Stomach (tissue), 8 donors: ENCODE measurements at regions not wholly inside any gene's neighbourhood (a gene's known extent, or its start where the extent isn't known, plus 50 kb on each side); places are given as distances from the start of the nearest gene placed in this dataset.

Experiments
- DNase-seq, 2 donors: peaks; one replicate each; pipeline versions ENCODE4 v3.0.0 to v3.0.0-alpha.2; 2013 to 2019
- H3K27ac ChIP-seq, 5 donors: fragments of 200-600 bp in 4 of 5; sonication (generic) in 4 of 5; one replicate each; pipeline ENCODE4 v1.5.1; 2013 to 2019; ENCODE audit warnings: mild to moderate bottlenecking in 1 of 5, moderate library complexity in 1 of 5
- H3K27me3 ChIP-seq, 3 donors: fragments of 200-600 bp; sonication (generic); one replicate each; pipeline ENCODE4 v1.5.1; 2017 to 2019; ENCODE audit warnings: mixed run types in 1 of 3
- H3K36me3 ChIP-seq, 4 donors: fragments of 200-600 bp; sonication (generic); 1 replicate in 3 of 4; 2 replicates in 1 of 4; pipeline ENCODE4 v1.5.1; 2016 to 2019
- H3K4me1 ChIP-seq, 4 donors: fragments of 200-600 bp; sonication (generic); one replicate each; pipeline ENCODE4 v1.5.1; 2016 to 2019
- H3K4me3 ChIP-seq, 4 donors: fragments of 200-600 bp; sonication (generic) in 3 of 4; one replicate each; pipeline ENCODE4 v1.5.1; 2016 to 2019; ENCODE audit warnings: mild to moderate bottlenecking in 1 of 4
- H3K9me3 ChIP-seq, 4 donors: fragments of 200-600 bp; sonication (generic); one replicate each; pipeline ENCODE4 v1.5.1; 2016 to 2019
- EP300 ChIP-seq: sonication (generic); formaldehyde crosslinking; IDR thresholded peaks from one replicate; pipeline ENCODE4 v1.6.1; 2017; ENCODE audit warnings: antibody characterized with exemption
- POLR2A ChIP-seq, 4 donors: fragments of 450-650 bp; IDR thresholded peaks; one replicate each; pipeline ENCODE4 v1.6.1; 2016; ENCODE audit warnings: antibody characterized with exemption in 4 of 4, control low read depth in 2 of 4, mild to moderate bottlenecking in 1 of 4, moderate library complexity in 1 of 4
- POLR2AphosphoS5 ChIP-seq, 3 donors: sonication (generic); formaldehyde crosslinking; IDR thresholded peaks; one replicate each; pipeline ENCODE4 v1.6.1; 2016; ENCODE audit warnings: antibody characterized with exemption in 3 of 3
- WGBS, 5 donors: extraction: QIAGEN DNeasy Blood & Tissue Kit in 3 of 5; methylation state at CpG; one replicate each; pipeline versions ENCODE4 v1.1.5 to v1.1.7; 2013 to 2018; 5-methylcytosine and 5-hydroxymethylcytosine counted together
- intact Hi-C: fragments of 100-400 bp; cut with DNase I; formaldehyde crosslinking; loops from one replicate; pipeline ENCODE4 v1.15.1; 2023; ENCODE audit warnings: low total_unique reads
- TF ChIP-seq, protein P1 (sequence below), 7 experiments: fragments of 450-650 bp in 4 of 7; fragments of 200-600 bp in 3 of 7; sonication (generic) in 3 of 7; IDR thresholded peaks; one replicate each; pipeline ENCODE4 v1.5.1; 2016 to 2019; ENCODE audit warnings: antibody characterized with exemption in 7 of 7, control low read depth in 2 of 7, mild to moderate bottlenecking in 1 of 7
- donor health status: healthy with polysubstance abuse.
- donor health status: Bipolar disorder and iron deficiency.
- donor health status: healthy.

DNA sequence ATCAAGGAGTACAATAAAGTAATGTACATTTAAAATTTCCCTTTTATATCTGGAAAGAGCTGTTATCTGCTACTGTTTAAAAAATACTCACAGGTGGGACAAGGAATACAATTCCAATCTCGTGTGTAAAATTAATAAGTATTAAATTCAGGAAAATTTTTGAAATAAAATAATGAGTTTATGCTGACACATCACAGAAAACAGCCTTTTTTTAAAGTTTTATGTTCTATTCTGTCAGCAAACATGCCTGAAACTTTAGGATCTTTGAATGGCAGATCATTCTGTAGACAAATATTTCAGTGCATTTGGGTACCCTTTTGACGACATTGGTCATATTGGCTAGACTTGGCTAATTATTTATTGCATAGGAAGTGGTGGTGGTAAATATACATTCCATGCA lies 254.4 kb upstream of the ETAA1 start:
- 50 to 64% (median 54%) methylated on average over 2 of the region's 2 CpGs for WGBS, 5 donors
- H3K4me3 ChIP-seq: no peak overlapping the region
- no peak overlapping the region for H3K27ac ChIP-seq
- no peak for DNase-seq
- H3K4me1 ChIP-seq: no peaks in the 10 kb centered on the region
- no peaks in the 10 kb centered on the region for H3K27me3 ChIP-seq
- TF ChIP-seq, protein P1, sequence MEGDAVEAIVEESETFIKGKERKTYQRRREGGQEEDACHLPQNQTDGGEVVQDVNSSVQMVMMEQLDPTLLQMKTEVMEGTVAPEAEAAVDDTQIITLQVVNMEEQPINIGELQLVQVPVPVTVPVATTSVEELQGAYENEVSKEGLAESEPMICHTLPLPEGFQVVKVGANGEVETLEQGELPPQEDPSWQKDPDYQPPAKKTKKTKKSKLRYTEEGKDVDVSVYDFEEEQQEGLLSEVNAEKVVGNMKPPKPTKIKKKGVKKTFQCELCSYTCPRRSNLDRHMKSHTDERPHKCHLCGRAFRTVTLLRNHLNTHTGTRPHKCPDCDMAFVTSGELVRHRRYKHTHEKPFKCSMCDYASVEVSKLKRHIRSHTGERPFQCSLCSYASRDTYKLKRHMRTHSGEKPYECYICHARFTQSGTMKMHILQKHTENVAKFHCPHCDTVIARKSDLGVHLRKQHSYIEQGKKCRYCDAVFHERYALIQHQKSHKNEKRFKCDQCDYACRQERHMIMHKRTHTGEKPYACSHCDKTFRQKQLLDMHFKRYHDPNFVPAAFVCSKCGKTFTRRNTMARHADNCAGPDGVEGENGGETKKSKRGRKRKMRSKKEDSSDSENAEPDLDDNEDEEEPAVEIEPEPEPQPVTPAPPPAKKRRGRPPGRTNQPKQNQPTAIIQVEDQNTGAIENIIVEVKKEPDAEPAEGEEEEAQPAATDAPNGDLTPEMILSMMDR (IDR thresholded peaks at IDR 0.05): no peak
- no peak for TF ChIP-seq EP300
- TF ChIP-seq POLR2A (IDR thresholded peaks at IDR 0.05): no peak
- TF ChIP-seq POLR2AphosphoS5 (IDR thresholded peaks at IDR 0.05): no peak
- no peaks in the 10 kb centered on the region for H3K36me3 ChIP-seq
- intact Hi-C loops: no loop called here
- no peaks in the 10 kb centered on the region for H3K9me3 ChIP-seq

DNA sequence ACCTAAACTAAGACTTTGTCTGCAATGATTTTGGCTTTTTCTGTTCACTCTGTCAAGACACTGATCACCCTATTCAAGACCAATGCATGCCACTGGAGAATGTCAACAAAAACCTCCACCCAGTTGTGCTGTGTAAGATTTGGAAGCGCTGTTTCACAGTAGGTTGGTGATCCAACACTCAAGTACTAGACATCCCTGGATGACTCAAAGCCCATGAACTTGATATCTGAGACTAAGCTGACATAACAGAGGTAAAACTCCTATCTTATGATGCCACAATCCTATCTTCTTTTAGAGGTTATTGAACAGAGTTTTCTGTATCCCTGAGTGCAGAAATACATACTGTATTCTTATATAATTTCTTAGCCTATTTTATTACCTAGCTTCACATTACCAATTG lies 251.3 kb upstream of the ETAA1 start:
- H3K27ac ChIP-seq: no peak overlapping the region
- no peaks in the 10 kb centered on the region for H3K27me3 ChIP-seq
- TF ChIP-seq, protein P1 (IDR thresholded peaks at IDR 0.05): no peak
- no peak for TF ChIP-seq POLR2AphosphoS5 (IDR thresholded peaks at IDR 0.05)
- TF ChIP-seq EP300: no peak
- no peak for TF ChIP-seq POLR2A (IDR thresholded peaks at IDR 0.05)
- H3K36me3 ChIP-seq: no peaks in the 10 kb centered on the region
- H3K9me3 ChIP-seq: no peaks in the 10 kb centered on the region
- H3K4me1 ChIP-seq: no peaks in the 10 kb centered on the region
- intact Hi-C loops: no loop called here
- 94 to 96% (median 94%) methylated on average over 1 of the region's 1 CpG for WGBS, 5 donors
- DNase-seq: no peak
- no peak overlapping the region for H3K4me3 ChIP-seq

DNA sequence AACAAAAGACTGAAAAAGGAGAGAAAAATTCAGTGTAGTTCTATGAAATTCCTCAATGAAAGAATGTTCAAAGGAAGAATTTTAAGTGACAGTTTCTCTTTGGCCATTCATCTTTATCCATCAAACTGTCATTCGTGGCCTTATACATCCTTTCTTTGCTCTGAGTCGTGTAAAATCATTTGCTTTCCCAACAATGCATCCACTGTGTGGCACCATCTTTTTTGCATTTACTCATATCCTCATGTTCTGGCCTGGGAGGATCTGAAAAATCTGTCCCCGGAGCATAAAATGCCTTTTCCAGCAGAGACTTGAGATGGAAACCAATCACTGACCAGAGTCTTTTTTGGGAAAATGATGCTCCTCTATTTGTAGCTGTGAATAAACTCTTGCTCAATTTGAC lies 240.3 kb upstream of the ETAA1 start:
- intact Hi-C loops: no loop called here
- TF ChIP-seq POLR2A (IDR thresholded peaks at IDR 0.05) (no peak), EP300 (no peak), POLR2AphosphoS5 (IDR thresholded peaks at IDR 0.05) (no peak)
- TF ChIP-seq, protein P1 (IDR thresholded peaks at IDR 0.05): no peak
- Histone ChIP-seq H3K9me3 (peaks cover 0 to 11% (median 0%) of the 10 kb centered on the region in 4 donors), H3K27ac (no peak overlapping the region), H3K36me3 (no peaks in the 10 kb centered on the region), H3K27me3 (no peaks in the 10 kb centered on the region), H3K4me1 (no peaks in the 10 kb centered on the region), H3K4me3 (no peak overlapping the region)
- DNase-seq: no peak
- WGBS, 5 donors: 59 to 80% (median 73%) methylated on average over 3 of the region's 3 CpGs

DNA sequence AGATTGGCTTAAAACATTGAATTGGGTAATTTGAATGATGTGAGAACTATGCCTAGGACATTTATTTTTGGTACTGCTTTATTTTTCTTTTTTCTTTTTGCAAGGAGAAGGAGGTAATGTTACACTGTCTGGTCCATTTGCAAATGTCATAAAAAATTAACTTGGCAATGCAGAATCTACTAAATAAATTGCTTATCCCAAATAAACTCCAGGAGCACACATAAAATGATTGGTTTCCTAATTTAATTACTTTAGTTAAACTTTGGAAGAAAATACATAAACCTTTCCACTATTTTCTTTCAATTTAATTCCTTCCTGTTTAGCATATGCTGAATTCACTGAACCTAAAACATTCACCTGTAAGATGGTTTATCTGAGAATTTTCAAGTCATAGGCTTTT lies 238.4 kb upstream of the ETAA1 start:
- no peaks in the 10 kb centered on the region for H3K9me3 ChIP-seq
- DNase-seq: no peak
- H3K36me3 ChIP-seq: no peaks in the 10 kb centered on the region
- TF ChIP-seq, protein P1 (IDR thresholded peaks at IDR 0.05): no peak
- TF ChIP-seq POLR2AphosphoS5 (IDR thresholded peaks at IDR 0.05) (no peak), EP300 (no peak), POLR2A (IDR thresholded peaks at IDR 0.05) (no peak)
- no peak overlapping the region for H3K27ac ChIP-seq
- intact Hi-C loops: no loop called here
- no peak overlapping the region for H3K4me3 ChIP-seq
- no peaks in the 10 kb centered on the region for H3K27me3 ChIP-seq
- no peaks in the 10 kb centered on the region for H3K4me1 ChIP-seq
